Stimulated activated CD4-positive, alpha-beta T cell treated with anti-CD3 and anti-CD28 coated beads, Interleukin-1b, Interleukin-23, amount 100 ng/mL, for 48 hours (primary cell): ENCODE measurements at regions not wholly inside any gene's neighbourhood (a gene's known extent, or its start where the extent isn't known, plus 50 kb on each side); places are given as distances from the start of the nearest gene placed in this dataset.

ENCODE experiments used
- DNase-seq: peaks from one replicate; pipeline ENCODE4 v3.0.0-alpha.2; 2020

GRCh38 chr9:129486756-129487657 lies 133.9 kb downstream of the C9orf50 start:
- DNase-seq: no peak

GRCh38 chr9:129485145-129485774 lies 135.6 kb downstream of the C9orf50 start:
- DNase-seq: no peak

- no peak for DNase-seq
Observed at GRCh38 chr9:129484352-129485000, 136.4 kb downstream of the C9orf50 start.

- DNase-seq: no peak
Observed at GRCh38 chr9:129483415-129484351, 137.2 kb downstream of the C9orf50 start.

- no peak for DNase-seq
Observed at GRCh38 chr9:129482521-129483414, 138.1 kb downstream of the C9orf50 start.

- no peak for DNase-seq
Observed at GRCh38 chr9:129481810-129482511, 138.9 kb downstream of the C9orf50 start.

GRCh38 chr9:129481424-129481809 lies 139.5 kb downstream of the C9orf50 start:
- no peak for DNase-seq

- no peak for DNase-seq
Observed at GRCh38 chr9:129480745-129481144, 140.2 kb downstream of the C9orf50 start.

- no peak for DNase-seq
Observed at GRCh38 chr9:129480227-129480626, 140.7 kb downstream of the C9orf50 start.

- DNase-seq: no peak
Observed at GRCh38 chr9:129479631-129480011, 141.3 kb downstream of the C9orf50 start.

- DNase-seq: no peak
Observed at GRCh38 chr9:129478961-129479630, 141.8 kb downstream of the C9orf50 start.

- DNase-seq: no peak
Observed at GRCh38 chr9:129478461-129478860, 142.4 kb downstream of the C9orf50 start.

GRCh38 chr9:129476821-129477611 lies 143.9 kb downstream of the C9orf50 start:
- DNase-seq: no peak

GRCh38 chr9:129474740-129475404 lies 146.0 kb downstream of the C9orf50 start:
- no peak for DNase-seq

GRCh38 chr9:129473523-129474244 lies 147.2 kb downstream of the C9orf50 start:
- no peak for DNase-seq

- no peak for DNase-seq
Observed at GRCh38 chr9:129472651-129473102, 148.2 kb downstream of the C9orf50 start.

GRCh38 chr9:129471201-129472019 lies 149.5 kb downstream of the C9orf50 start:
- peak; percentile 31 for DNase-seq
